NCI-H1105 (cell line): ENCODE measurements at regions not wholly inside any gene's neighbourhood (a gene's known extent, or its start where the extent isn't known, plus 50 kb on each side); places are given as distances from the start of the nearest gene placed in this dataset.
"Not testable (repeated sequence)": the region's sequence is repeated elsewhere in the genome, so short reads cannot be mapped to it uniquely, and the experiment has no call there.

Source experiments
- DNase-seq: peaks from one replicate; lab custom pipeline; 2025; lab: John Stamatoyannopoulos, UW

DNA sequence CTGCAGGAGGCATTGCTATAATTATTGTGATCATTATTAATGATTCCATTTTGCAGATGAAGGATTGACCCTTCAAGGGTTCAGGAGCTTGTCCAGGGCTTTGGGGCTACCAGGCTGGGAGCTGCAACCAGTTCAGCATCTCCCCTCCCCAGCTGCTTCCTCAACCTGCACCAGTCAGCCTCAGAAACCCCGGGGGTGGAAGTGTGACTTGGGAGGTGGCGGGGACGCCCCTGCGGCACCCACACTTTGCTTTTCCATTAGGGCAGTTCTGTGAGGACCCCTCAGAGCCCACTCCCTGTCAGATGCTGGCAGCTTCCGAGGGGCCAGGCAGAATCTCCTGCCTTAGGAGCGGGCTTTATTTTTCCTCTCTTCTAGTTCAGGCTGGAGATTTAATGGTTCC lies 85.6 kb downstream of the OLFM1 start:
- no peak for DNase-seq

DNA sequence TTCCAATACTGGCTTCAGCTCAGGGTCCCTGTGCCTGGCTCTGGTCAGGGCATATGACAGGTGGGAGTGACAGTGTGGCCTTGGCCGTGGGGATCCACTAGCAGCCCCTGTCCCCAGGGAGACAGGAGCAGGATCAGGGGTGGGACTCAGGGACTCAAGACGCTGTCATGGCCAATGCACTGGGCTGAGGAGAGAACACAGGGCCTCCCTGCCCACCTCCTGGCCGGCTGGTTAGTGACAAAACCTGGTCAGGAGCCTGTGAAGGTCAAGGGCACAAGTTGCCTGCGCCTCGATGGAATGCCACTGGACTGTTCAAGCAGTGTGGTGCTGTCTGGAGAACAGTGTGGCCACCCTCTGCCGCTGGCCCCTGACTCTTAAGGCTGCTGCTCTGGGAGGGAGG lies 86.8 kb downstream of the OLFM1 start:
- no peak for DNase-seq

DNA sequence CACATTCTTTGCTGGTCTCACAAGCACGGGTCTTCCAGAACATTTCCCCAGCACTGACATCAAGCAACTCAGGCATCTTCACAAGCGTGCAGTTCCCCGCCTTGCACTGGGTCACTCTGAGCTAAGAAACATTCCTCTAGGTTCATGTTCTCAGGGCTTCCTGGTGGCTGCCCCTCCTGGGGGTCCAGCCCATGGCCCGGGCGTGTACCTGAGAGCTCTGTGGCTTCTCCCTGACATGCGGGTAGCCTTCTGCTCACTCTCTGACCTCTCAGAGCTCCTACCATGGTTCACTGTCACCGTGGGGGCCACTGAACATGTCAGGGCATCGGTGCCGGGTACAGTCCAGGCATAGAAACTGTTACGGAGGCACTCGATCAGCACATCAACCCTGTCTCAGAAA lies 87.5 kb downstream of the OLFM1 start:
- DNase-seq = no peak

DNA sequence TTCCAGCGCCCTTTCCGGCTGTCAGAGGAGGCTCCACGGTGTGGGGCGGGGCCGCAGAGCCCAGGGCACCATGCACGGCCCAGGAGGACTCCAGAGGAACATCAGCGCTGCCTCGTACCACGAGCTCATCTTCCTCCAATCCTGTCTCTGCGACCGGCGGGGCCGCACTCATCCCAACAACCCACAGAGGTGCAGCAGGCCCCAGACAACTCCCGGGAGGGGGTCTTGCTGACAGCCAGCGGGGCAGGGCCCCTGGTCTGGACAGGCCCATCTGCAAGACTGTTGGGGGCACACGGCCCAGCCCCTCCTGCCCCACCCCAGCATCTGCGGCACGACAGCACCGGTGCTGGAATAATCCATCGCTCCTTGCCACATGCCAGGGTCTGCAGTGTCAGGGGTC lies 88.8 kb downstream of the OLFM1 start:
- DNase-seq = no peak

DNA sequence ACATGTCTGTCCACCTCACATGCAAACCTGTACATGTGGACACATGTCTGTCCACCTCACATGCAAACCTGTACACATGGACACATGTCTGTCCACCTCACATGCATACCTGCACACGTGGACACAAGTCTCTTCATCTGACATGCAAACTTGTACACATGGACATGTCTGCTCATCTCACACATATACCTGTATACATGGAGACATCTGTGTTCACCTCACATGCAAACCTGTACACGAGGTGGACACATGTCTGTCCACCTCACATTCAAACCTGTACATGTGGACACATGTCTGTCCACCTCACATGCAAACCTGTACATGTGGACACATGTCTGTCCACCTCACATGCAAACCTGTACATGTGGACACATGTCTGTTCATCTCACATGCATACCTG lies 90.1 kb downstream of the OLFM1 start:
- DNase-seq = not testable (repeated sequence)

DNA sequence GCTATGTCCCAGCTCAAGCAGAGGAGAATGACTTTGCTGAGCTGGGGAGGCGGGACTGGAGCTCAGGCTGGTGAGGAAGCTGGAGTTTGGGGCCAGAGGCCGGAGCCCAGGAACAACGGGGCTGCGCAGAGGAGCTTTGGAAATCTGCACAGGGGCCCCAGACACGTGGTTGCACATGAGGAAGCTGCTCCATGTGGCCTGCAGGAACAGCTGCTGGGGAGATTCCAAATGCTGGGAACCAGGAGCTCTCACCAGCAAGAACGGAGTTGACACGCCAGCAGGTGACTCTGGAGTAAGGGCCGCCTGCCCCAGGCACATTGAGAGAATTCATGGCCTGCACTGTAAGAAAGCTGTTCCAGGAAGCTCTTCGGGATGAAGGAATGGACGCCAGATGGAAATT lies 91.0 kb downstream of the OLFM1 start:
- DNase-seq = no peak

DNA sequence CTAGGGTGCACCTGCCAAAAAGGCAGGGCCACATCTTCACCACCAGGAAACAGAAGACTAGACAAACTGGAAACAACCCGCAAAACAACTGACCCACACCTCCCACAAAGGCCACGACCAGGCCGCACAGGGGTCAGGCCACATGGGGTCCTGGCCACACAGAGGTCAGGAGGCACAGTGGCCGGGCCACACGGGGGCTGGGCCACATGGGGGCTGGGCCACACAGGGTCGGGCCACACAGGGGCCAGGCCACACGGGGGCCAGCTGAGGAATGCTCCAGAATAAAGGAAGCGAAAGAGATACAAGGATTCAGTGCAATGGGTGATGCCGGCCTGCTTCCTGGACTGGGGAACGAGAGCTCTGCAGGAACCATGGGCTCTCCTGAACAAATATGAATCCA lies 91.6 kb downstream of the OLFM1 start:
- no peak for DNase-seq

DNA sequence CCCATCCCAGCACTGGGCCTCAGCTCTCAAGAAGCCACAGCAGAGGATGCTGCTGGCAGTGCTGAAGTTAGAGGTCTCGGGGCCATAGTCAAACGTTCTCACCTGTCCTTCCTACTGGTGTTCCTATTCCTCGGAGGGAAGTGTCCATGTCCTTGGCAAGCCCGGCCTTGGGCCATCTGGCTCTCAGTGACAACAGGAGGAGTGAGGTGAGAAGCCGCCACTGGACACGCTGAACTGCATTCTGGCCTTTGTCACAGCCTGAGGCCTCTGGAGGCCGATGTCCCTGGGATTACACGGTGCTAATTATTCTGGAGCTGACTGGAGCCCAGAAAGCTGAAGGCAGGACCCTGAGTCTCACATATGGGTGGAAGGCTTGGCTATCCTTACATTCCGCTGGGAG lies 92.5 kb downstream of the OLFM1 start:
- no peak for DNase-seq

GRCh38 chr9:135180586-135180985 lies 93.1 kb downstream of the OLFM1 start:
- no peak for DNase-seq

- DNase-seq = no peak
These were observed 93.9 kb downstream of the OLFM1 start for GRCh38 chr9:135181336-135181735.

DNA sequence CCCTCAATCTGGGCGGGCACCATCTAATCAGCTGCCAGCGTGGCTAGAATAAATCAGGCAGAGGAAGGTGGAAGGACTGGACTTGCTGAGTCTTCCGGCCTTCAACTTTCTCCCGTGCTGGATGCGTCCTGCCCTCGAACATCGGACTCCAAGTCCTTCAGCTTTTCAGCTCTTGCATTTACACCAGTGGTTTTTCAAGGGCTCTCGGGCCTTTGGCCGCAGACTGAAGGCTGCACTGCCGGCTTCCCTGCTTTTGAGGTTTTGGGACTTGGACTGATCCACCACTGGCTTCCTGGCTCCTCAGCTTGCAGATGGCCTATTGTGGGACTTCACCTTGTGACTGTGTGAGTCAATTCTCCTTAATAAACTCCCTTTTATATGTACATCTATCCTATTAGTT lies 94.4 kb downstream of the OLFM1 start:
- DNase-seq = not testable (repeated sequence)

- DNase-seq = no peak
These were observed 95.6 kb downstream of the OLFM1 start for GRCh38 chr9:135183069-135183468.

DNA sequence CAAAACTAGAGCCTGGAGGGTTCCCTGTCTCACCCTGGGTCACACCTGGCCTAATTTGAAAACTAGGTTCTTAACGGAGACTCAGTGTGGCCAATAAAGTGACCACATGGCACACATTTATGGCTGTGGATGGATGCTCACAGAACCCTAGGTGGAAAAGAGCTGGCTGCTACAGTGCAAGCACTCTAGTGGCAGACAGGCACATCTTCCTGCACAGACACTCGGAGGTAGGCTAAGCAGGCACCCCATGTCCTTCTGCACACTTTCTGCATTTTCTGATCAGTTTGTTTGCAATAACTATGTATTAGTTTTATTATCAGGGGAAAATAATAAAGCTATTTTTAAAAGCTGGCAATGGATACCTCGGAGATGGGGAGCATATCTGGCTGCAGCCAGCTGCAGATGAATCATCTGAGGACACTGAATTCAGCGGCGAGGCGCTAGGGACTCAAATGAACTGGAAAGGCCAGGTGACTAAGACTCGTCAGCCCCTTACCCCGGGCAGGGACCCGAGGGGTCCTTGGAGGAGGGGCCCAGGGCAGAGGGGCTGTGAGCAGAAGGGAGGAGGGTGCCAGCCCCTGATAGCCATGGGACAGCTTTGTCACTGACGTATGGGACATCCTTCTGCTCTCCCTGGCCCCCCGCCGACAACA lies 96.2 kb downstream of the OLFM1 start:
- DNase-seq = no peak

DNA sequence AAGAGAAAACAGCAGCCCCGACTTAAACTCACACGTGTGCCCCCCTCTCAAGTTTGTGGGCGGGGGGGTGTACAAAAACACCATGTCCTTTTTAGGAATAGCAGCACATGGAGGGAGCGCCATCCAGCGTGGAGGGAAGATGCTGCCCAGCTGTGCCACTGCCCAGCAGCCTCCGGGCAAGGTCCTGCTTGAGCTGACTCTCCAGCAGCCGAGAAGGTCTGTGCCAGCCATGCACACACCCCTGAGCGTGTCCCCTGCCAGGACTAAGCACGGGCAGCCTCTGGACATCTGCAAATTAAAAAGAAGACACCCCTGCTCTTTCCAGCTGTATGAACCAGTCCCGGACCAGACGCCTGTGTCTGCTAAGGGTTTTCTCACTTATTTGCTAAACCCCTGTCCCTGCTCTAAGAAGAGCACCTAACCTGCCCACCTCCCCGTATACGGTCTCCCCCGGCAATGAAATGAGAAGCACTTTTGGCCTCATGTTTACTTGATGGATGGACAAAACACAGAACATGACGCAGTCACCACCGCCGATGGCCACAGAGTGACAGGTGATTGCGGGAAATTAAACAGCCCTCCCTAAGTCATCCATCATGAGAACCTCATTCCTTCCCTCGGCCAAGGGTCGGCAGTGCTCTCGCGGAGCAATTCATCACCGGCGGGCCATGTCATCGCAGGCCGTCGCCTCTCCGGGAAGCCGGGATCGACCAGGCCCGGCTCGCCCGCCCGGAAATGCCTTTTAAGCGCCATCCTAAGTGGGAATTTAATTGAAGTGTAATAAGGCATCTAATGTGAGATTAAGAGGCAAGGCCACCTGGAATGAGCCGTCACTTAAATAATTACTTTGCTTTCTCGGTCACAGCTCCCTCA lies 96.9 kb downstream of the OLFM1 start:
- DNase-seq = no peak

GRCh38 chr9:135185060-135185459 lies 97.6 kb downstream of the OLFM1 start:
- DNase-seq = no peak

DNA sequence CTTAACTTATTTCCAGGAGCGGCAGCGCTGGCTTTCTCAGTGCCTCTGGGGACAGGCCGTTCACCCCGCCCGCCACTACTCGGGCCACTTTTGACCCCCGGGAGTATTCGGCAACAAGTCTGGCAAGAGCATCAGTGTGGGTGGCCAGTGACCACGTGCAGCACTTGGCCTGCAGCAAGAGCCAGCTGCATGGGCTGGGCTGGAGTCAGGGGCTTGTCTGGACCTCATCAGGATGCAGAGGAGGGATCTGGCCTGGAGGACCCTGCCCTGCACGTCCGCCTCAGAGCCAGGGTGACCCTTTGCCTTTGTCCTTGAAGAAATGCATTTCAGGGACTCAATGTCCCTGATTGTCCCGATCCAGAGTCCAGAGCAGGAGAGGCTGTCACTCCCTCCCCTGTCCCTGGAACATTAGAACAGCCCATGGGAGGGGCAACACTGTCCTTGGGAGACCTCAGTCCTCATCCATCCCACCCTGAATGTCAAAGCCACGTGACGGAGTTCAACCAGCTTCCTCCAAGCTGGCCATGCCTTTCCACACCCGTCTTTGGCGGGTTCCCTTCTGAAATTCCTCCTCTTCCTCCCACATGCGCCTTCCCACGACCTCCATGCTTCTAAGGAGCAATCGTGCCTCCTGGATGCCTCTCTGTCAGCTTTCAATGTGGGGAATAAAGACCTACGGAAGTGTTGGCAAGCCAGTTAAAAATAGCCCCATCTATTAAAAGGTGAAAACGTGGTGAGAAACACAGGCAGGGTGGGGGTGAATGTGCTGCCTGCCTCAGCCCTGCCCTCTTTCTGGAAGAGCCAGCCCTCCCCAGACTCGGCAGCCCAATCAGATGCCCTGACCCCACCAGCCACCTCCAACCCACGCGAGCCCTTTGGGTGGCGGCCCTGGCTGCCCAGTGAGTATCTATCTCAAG lies 99.0 kb downstream of the OLFM1 start:
- no peak for DNase-seq

- DNase-seq = no peak
These were observed 99.9 kb downstream of the OLFM1 start for GRCh38 chr9:135187365-135187764.

DNA sequence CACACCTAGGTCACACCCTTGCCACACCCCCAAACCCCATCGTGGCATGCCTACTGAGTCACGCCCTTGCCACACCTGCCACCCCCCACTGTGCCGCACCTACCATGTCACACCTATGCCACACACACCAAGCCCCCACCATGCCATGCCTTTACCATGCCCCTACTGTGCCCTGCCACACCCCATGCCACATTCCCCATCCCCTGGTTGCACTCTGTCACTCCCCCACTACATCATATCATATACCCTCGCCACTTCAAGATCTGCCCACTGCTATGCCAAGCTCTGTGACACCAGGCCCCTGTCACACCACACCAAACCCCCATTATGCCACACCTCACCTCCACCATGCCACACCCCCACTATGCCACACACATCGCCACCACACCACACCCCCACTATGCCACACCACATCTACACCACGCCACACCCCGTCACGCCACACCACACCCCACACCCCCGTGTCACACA lies 101.2 kb downstream of the OLFM1 start:
- DNase-seq = no peak

DNA sequence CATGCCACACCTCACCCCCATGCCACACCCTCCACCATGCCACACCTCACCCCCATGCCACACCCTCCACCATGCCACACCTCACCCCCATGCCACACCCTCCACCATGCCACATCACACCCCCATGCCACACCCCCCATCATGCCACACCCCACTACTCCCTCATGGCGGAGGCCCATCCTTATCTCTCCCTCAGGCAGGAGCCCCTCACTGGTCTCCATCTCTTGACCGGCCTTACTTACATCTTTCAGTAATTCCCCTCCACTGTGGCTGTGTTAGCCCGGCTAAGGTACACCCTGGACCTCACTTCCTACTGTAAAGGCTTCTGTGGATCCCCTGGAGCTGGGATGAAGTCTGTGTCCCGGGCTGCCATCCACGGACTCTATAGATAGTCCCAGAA lies 102.0 kb downstream of the OLFM1 start:
- DNase-seq = no peak

DNA sequence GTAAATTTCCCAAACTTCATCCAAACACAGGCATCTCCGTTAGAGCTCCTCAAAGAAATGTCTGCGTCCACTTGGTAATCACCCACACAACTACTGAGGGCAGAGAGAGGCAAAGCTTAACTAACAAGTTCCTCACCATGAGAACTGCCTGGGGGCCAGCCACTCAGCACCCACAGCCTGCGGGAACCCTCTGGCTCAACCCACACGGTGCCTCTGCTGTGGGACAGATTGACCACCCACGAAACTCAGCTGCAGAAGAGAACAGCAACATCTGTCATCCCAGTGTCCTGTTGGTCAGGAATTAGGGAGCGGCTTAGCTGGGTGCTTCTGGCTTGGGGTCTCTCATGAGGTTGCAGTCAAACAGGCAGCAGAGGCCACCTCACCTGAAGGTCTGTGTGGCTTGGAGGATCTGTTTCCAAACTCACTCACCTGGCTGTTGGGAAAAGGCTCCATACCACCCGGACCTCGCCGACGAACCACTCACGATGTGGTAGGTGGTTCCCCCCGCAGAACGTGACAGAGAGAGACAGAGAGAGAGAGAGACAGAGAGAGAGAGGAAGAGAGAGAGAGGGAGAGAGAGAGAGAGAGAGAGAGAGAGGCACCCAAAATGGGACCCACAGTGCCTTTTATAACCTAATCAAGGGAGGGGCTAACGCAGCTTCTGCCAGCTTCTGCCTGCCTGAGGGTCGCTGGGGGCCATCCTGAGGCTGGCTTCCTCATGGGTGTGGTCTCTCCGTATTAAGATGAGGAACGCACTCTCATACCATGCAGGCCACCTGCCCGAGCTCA lies 103.5 kb downstream of the OLFM1 start:
- no peak for DNase-seq

GRCh38 chr9:135192686-135193085 lies 105.2 kb downstream of the OLFM1 start:
- DNase-seq = no peak

DNA sequence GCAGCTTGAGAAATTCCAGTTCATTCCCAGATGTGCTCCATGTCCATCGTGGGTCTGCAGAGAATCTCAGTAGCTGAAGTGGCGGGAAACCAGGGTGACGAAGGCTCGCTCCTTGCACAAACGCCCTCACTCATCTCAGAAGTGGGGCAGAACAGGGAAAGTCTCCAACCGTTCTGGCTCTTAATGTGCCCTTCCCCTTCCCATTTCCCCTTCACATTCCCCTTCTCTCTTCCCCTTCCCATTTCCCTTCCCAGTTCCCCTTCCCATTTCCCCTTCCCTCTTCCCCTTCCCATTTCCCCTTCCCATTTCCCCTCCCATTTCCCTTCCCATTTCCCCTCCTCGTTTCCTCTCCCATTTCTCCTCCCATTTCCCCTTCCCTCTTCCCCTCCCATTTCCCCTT lies 108.5 kb downstream of the OLFM1 start:
- not testable (repeated sequence) for DNase-seq
